ENCODE measurements at regions not wholly inside any gene's neighbourhood (a gene's known extent, or its start where the extent isn't known, plus 50 kb on each side); places are given as distances from the start of the nearest gene placed in this dataset.
"Not testable (repeated sequence)": the region's sequence is repeated elsewhere in the genome, so short reads cannot be mapped to it uniquely, and the experiment has no call there.

DNA sequence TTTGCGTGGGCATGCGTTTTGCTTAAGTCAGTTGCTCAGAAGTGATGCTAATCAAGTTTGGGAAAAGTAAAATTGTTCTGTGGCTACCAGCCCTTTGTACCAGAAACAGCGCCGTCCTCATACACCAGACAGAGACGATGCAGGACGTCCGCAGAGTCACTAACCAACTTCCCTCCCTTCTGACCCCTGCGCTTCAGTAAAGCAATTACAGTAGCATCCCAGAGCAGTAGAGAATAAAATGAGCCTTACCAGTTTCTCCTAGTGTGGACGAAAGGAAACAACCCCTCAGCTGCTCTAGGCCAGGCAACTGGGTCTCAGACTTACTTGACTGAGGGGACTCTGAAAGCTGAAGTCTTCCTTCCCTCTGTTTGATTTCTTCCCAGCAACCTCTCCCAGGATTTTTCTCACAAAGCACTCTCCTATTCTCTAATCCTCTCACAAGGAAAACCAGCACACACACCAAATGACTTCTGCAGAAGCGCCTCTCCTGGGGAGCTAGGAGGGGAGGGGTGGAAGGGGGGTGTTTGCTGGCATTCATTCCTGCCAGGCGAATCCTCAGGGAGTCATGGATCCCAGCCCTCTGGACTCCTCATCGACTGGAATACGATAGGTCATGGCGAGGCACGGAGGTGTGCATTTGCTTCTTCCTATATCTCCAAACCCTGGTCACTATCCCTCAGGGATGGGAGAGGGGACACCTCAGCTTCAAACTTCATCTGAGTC lies 56.0 kb upstream of the MID1 start:
- no peaks in the 10 kb centered on the region for H3K9me3 ChIP-seq (ENCODE audit: control insufficient read depth, low read length)
- no peaks in the 10 kb centered on the region for H3K4me1 ChIP-seq (ENCODE audit: control insufficient read depth, insufficient read depth, low read length)
- H3K9ac ChIP-seq (ENCODE audit: low read length), result no peak overlapping the region
- no peaks in the 10 kb centered on the region for H3K27me3 ChIP-seq (ENCODE audit: control insufficient read depth, insufficient read depth, low read length)
- H3K36me3 ChIP-seq (ENCODE audit: control insufficient read depth, insufficient read depth, low read length), result no peaks in the 10 kb centered on the region
- no peak overlapping the region for H3K4me3 ChIP-seq (ENCODE audit: low read length)

DNA sequence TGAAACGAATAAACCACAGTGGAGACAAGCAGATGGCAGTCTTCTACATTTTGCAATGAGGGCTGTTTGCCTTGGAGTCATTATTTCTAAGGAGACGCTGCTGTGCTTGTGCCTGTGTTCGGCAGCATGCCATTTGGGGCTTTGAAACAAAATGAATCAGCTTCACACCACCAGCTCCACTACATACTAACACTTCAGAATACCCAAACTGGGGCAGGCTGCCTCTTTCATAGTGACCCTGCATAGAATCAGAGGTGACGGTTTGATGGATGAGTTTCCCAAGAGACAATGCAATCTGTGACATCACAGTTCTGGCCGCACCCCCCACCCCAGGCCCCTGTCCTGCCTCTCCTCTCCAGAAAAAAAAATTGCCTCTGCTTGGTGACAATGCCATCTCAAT lies 57.1 kb upstream of the MID1 start:
- no peak overlapping the region for H3K4me3 ChIP-seq (ENCODE audit: low read length)
- no peaks in the 10 kb centered on the region for H3K4me1 ChIP-seq (ENCODE audit: control insufficient read depth, insufficient read depth, low read length)
- no peaks in the 10 kb centered on the region for H3K9me3 ChIP-seq (ENCODE audit: control insufficient read depth, low read length)
- H3K9ac ChIP-seq (ENCODE audit: low read length), result no peak overlapping the region
- H3K36me3 ChIP-seq (ENCODE audit: control insufficient read depth, insufficient read depth, low read length), result no peaks in the 10 kb centered on the region
- H3K27me3 ChIP-seq (ENCODE audit: control insufficient read depth, insufficient read depth, low read length), result no peaks in the 10 kb centered on the region

DNA sequence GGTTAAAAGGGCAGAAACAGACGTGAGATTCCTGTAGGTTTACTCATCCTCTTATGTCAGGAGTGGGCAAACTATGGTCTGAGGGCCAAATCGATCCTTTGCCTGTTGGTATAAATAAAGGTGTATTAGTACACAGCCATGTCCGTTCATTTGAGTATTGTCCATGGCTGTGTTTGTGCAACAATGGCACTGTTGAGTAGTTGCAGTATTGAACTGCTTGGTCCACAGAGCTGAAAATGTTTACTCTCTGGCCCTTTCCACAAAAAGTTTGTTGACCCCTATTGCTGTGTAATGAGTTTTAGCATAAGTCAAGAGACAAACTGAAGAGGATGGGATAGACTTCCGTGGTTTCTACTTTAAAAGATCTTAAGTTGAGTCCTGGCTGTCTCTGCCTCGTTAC lies 59.0 kb upstream of the MID1 start:
- H3K9ac ChIP-seq (ENCODE audit: low read length), result no peak overlapping the region
- H3K27me3 ChIP-seq (ENCODE audit: control insufficient read depth, insufficient read depth, low read length), result no peaks in the 10 kb centered on the region
- H3K9me3 ChIP-seq (ENCODE audit: control insufficient read depth, low read length), result no peaks in the 10 kb centered on the region
- H3K36me3 ChIP-seq (ENCODE audit: control insufficient read depth, insufficient read depth, low read length), result no peaks in the 10 kb centered on the region
- H3K4me3 ChIP-seq (ENCODE audit: low read length), result no peak overlapping the region
- H3K4me1 ChIP-seq (ENCODE audit: control insufficient read depth, insufficient read depth, low read length), result no peaks in the 10 kb centered on the region

DNA sequence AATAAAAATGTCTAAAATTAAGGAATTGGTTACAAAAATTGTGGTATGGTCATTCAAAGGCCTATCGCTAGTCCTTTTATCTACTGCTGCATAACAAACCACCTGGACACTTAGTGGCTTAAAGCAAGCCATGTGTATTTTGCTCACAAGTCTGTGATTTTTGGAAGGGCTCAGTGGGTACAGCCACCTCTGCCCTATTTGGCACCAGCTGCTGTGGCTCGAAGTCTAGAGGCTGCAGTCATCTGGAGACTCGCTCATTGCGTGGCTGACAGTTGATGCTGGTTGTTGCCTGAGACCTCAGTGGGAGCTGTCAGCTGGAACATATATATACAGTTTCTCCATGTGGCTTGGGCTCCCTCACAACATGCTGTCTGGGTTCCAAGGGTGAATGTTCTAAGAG lies 60.8 kb upstream of the MID1 start:
- no peaks in the 10 kb centered on the region for H3K9me3 ChIP-seq (ENCODE audit: control insufficient read depth, low read length)
- H3K4me1 ChIP-seq (ENCODE audit: control insufficient read depth, insufficient read depth, low read length), result no peaks in the 10 kb centered on the region
- H3K9ac ChIP-seq (ENCODE audit: low read length), result no peak overlapping the region
- no peaks in the 10 kb centered on the region for H3K36me3 ChIP-seq (ENCODE audit: control insufficient read depth, insufficient read depth, low read length)
- no peaks in the 10 kb centered on the region for H3K27me3 ChIP-seq (ENCODE audit: control insufficient read depth, insufficient read depth, low read length)
- H3K4me3 ChIP-seq (ENCODE audit: low read length), result no peak overlapping the region

DNA sequence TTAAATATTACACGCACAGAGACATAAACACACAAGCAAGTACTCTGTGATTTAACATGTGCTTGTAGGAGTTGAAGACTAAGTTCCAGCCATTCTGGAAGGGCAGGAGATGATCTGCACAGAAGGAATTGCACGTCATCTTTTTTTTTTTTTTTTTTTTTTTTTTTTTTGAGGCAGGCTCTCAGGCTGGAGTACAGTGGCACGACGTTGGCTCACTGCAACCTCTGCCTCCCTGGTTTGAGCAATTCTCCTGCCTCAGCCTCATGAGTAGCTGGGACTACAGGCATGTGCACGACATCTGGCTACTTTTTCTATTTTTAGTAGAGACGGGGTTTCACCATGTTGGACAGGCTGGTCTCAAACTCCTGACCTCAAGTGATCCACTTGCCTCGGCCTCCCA lies 63.2 kb upstream of the MID1 start:
- not testable (repeated sequence) for H3K27me3 ChIP-seq (ENCODE audit: control insufficient read depth, insufficient read depth, low read length); H3K9me3 ChIP-seq (ENCODE audit: control insufficient read depth, low read length); H3K4me3 ChIP-seq (ENCODE audit: low read length)

DNA sequence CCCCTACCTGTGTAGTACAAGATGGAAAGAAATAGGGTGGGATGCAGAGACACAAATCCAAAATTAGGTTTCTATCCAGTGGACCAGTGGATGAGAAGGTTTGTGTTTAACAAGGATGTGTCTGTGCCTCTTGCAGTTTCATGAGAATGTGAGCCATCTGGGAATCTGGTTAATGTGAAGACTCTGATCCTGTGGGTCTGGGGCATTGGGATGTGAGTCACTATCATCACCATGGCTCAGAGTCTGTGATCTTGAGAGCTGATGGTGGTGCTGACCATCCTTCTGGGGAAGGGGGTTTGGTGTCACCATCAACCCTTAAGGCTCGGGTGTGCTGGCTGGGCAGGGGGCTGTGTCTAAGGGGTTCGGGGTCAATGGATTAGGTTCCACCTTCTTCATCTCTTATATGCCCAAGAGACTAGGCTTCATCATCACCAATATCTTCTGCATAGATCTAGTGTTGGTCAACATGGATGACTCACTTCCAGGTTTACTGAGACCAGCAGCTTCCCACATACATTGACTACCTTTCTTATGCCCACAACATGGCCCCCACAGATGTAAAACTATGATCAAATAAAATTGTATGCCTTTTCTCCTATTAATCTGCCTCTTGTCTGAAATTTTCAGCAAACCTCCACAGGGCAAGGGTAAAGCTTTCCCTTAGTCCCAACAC lies 65.7 kb upstream of the MID1 start:
- H3K4me3 ChIP-seq (ENCODE audit: low read length), result no peak overlapping the region
- no peaks in the 10 kb centered on the region for H3K4me1 ChIP-seq (ENCODE audit: control insufficient read depth, insufficient read depth, low read length)
- H3K9ac ChIP-seq (ENCODE audit: low read length), result no peak overlapping the region
- H3K36me3 ChIP-seq (ENCODE audit: control insufficient read depth, insufficient read depth, low read length), result no peaks in the 10 kb centered on the region
- H3K27me3 ChIP-seq (ENCODE audit: control insufficient read depth, insufficient read depth, low read length), result no peaks in the 10 kb centered on the region
- no peaks in the 10 kb centered on the region for H3K9me3 ChIP-seq (ENCODE audit: control insufficient read depth, low read length)

More for the DNA sequence above, 63.2 kb upstream of the MID1 start:
- not testable (repeated sequence) for H3K9ac ChIP-seq (ENCODE audit: low read length); H3K4me1 ChIP-seq (ENCODE audit: control insufficient read depth, insufficient read depth, low read length); H3K36me3 ChIP-seq (ENCODE audit: control insufficient read depth, insufficient read depth, low read length)

DNA sequence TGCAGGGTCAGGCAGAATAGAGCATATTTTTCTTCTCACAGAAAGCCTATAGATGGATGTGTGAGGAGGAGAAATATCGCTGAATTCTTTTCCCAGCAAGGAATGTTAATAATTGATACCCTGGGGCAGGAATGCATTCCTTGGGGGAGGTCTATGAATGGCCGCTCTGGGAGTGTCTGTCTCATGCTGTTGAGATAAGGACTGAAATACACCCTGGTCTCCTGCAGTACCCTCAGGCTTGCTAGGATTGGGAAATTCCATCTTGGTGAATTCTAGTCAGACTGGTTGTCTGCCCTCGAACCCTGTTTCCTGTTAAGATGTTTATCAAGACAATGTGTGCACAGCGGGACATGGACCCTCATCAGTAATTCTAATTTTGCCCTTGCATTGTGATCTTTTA lies 71.4 kb upstream of the MID1 start:
- not testable (repeated sequence) for H3K27me3 ChIP-seq (ENCODE audit: control insufficient read depth, insufficient read depth, low read length); H3K4me3 ChIP-seq (ENCODE audit: low read length); H3K9me3 ChIP-seq (ENCODE audit: control insufficient read depth, low read length); H3K9ac ChIP-seq (ENCODE audit: low read length); H3K36me3 ChIP-seq (ENCODE audit: control insufficient read depth, insufficient read depth, low read length); H3K4me1 ChIP-seq (ENCODE audit: control insufficient read depth, insufficient read depth, low read length)

DNA sequence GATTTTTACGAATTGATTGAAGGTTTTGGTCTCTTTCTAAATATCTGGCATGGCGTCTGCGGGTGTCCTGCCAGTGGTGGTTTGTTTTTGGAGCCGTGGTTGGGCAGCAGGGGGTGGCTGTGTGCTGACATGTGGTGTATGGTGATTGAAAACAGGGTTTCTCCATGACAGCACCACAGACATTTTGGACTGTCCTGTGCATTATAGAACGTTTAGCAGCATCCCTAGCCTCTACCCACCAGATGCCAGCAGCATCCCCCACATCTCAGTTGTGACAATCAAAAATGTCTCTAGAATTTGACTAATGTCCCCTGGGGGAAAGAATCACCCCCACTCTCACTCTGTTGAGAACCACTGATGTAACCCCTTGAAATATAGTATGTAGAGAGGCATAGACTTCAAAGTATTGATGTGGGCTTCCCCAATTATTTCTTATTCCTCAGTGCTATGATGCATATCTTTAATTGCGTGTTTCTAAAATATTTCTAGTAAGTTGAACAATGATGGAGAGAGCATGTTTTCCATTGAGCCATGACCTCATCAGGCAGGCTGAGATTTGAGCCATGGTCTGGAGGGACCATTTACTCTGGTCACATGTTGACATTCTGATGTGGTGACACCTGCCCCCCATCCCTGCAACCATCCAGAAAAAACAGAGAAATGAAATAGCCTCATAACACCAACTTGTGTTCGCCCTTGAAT lies 77.4 kb upstream of the MID1 start:
- Histone ChIP-seq H3K4me3 (ENCODE audit: low read length) (no peak overlapping the region), H3K9me3 (ENCODE audit: control insufficient read depth, low read length) (no peaks in the 10 kb centered on the region), H3K36me3 (ENCODE audit: control insufficient read depth, insufficient read depth, low read length) (no peaks in the 10 kb centered on the region), H3K27me3 (ENCODE audit: control insufficient read depth, insufficient read depth, low read length) (no peaks in the 10 kb centered on the region), H3K9ac (ENCODE audit: low read length) (no peak overlapping the region), H3K4me1 (ENCODE audit: control insufficient read depth, insufficient read depth, low read length) (no peaks in the 10 kb centered on the region)

DNA sequence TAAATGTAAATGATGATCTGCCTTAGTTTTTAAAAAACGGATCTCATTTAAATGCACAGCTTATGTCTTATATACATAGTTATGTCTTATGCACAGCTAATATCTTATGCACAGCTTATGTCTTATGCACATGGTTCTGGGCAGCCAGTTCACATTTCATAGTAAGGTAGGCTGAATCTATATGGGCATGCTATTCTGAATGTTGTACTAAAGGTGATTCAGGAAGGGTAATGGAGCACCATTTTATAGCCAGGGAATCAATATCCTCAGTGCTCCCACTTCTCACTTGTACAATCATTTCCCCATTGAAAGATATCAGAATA lies 77.9 kb upstream of the MID1 start:
- H3K9ac ChIP-seq (ENCODE audit: low read length), result no peak overlapping the region
- no peaks in the 10 kb centered on the region for H3K9me3 ChIP-seq (ENCODE audit: control insufficient read depth, low read length)
- H3K36me3 ChIP-seq (ENCODE audit: control insufficient read depth, insufficient read depth, low read length), result no peaks in the 10 kb centered on the region
- H3K4me1 ChIP-seq (ENCODE audit: control insufficient read depth, insufficient read depth, low read length), result no peaks in the 10 kb centered on the region
- no peak overlapping the region for H3K4me3 ChIP-seq (ENCODE audit: low read length)
- H3K27me3 ChIP-seq (ENCODE audit: control insufficient read depth, insufficient read depth, low read length), result no peaks in the 10 kb centered on the region

DNA sequence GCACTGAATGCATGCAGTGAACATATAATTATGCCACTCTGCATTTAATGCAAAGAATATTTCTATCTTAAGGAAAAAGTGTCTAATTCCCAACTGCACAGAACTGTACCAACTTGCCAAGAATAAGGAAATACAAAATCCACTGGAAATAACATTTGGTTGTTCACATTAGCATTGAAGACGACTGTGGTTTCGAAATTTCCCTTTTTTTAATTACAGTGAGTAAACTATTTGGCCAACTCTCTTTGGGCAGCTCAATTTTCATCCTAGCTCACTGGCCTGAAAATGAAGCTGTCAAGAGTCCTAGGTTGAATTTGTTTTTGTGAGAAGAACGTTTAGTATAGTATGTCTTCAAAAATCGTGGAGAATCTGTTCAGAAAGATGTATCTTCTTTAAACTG lies 81.6 kb upstream of the MID1 start:
- Histone ChIP-seq H3K4me3 (ENCODE audit: low read length) (no peak overlapping the region), H3K9ac (ENCODE audit: low read length) (no peak overlapping the region), H3K27me3 (ENCODE audit: control insufficient read depth, insufficient read depth, low read length) (no peaks in the 10 kb centered on the region), H3K36me3 (ENCODE audit: control insufficient read depth, insufficient read depth, low read length) (no peaks in the 10 kb centered on the region), H3K4me1 (ENCODE audit: control insufficient read depth, insufficient read depth, low read length) (no peaks in the 10 kb centered on the region), H3K9me3 (ENCODE audit: control insufficient read depth, low read length) (no peaks in the 10 kb centered on the region)

DNA sequence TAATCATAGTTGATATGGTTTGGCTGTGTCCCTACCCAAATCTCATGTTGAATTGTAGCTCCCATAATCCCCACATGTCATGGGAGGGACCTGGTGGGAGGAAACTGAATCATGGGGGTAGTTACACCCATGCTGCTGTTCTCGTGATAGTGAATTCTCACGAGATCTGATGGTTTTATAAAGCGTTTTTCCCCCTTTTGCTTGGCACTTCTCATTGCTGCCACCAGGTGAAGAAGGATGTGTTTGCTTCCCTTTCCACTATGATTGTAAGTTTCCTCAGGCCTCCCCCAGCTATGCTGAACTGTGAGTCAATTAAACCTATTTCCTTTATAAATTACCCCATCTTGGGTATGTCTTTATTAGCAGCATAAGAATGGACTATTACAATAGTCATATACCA lies 86.0 kb upstream of the MID1 start:
- H3K9ac ChIP-seq (ENCODE audit: low read length); H3K9me3 ChIP-seq (ENCODE audit: control insufficient read depth, low read length); H3K4me3 ChIP-seq (ENCODE audit: low read length); H3K4me1 ChIP-seq (ENCODE audit: control insufficient read depth, insufficient read depth, low read length); H3K36me3 ChIP-seq (ENCODE audit: control insufficient read depth, insufficient read depth, low read length); H3K27me3 ChIP-seq (ENCODE audit: control insufficient read depth, insufficient read depth, low read length): not testable (repeated sequence)

DNA sequence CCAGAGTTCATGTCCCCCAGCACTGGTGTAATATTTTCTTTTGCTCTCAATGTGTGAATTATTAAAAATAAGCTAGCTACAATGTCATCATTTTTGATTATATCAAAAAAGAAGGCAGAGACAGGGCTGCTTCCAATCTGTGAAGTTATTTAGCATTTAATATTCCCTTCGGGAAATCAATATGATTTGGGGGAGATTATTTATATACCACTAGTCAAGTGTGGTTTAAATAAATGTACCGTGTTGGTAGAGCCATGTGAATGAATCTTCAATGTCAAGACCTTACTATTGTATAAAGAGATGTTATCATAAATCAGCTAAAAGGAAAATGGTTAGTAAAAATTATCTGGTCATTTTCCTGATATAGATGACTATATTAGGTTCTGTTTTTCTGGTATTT lies 87.4 kb upstream of the MID1 start:
- Histone ChIP-seq H3K9me3 (ENCODE audit: control insufficient read depth, low read length) (no peaks in the 10 kb centered on the region), H3K36me3 (ENCODE audit: control insufficient read depth, insufficient read depth, low read length) (no peaks in the 10 kb centered on the region), H3K27me3 (ENCODE audit: control insufficient read depth, insufficient read depth, low read length) (no peaks in the 10 kb centered on the region), H3K9ac (ENCODE audit: low read length) (no peak overlapping the region), H3K4me1 (ENCODE audit: control insufficient read depth, insufficient read depth, low read length) (no peaks in the 10 kb centered on the region), H3K4me3 (ENCODE audit: low read length) (no peak overlapping the region)

All from mucosa of stomach (tissue), 1 donor.